HL-60 (cell line): ENCODE measurements at regions not wholly inside any gene's neighbourhood (a gene's known extent, or its start where the extent isn't known, plus 50 kb on each side); places are given as distances from the start of the nearest gene placed in this dataset.
"Not testable (repeated sequence)": the region's sequence is repeated elsewhere in the genome, so short reads cannot be mapped to it uniquely, and the experiment has no call there.

Experiments
- DNase-seq, 2 experiments: peaks; one replicate each; pipeline ENCODE4 v3.0.0-alpha.2; 2010 to 2020; ENCODE audit warnings: low read depth in 1 of 2, low spot score in 1 of 2
- H3K27ac ChIP-seq: fragments of 250-450 bp; sonication (Bioruptor Pico); replicated peaks from 2 replicates; pipeline ENCODE4 v1.5.1; 2020; ENCODE audit warnings: mild to moderate bottlenecking, moderate library complexity
- H3K27me3 ChIP-seq: fragments of 250-450 bp; sonication (Bioruptor Pico); 2 replicates; pipeline ENCODE4 v1.5.1; 2021; ENCODE audit warnings: mild to moderate bottlenecking, moderate library complexity; ENCODE audit not compliant: insufficient read depth, poor library complexity, severe bottlenecking
- H3K4me3 ChIP-seq: replicated peaks from 2 replicates; pipeline ENCODE4 v1.5.1; 2011; ENCODE audit warnings: mild to moderate bottlenecking, control low read depth, low read length; ENCODE audit not compliant: insufficient read depth
- CTCF ChIP-seq: IDR thresholded peaks from one replicate; pipeline ENCODE4 v1.5.1; 2011; ENCODE audit warnings: low read length, control low read depth, inconsistent platforms; ENCODE audit not compliant: insufficient read depth
- GABPA ChIP-seq: IDR thresholded peaks from 2 replicates; pipeline ENCODE4 v1.6.1; 2012; ENCODE audit warnings: low read depth
- POLR2AphosphoS5 ChIP-seq: IDR thresholded peaks from 2 replicates; pipeline ENCODE4 v1.6.1; 2012; ENCODE audit warnings: low read depth
- REST ChIP-seq: IDR thresholded peaks from 2 replicates; pipeline ENCODE4 v1.6.1; 2012; ENCODE audit warnings: low read depth; ENCODE audit not compliant: insufficient replicate concordance
- SPI1 ChIP-seq: IDR thresholded peaks from 2 replicates; pipeline ENCODE4 v1.6.1; 2012; ENCODE audit warnings: low read depth, mild to moderate bottlenecking, borderline replicate concordance

- no peak overlapping the region for H3K27ac ChIP-seq
- H3K4me3 ChIP-seq = no peak overlapping the region
- H3K27me3 ChIP-seq = no peaks in the 10 kb centered on the region
- DNase-seq = no peak
- TF ChIP-seq POLR2AphosphoS5 (no peak), SPI1 (no peak), REST (no peak), GABPA (no peak), CTCF (no peak)
Observed at GRCh38 chr16:75821117-75821516, 94.8 kb upstream of the CPHXL start.

- not testable (repeated sequence) for H3K27ac ChIP-seq, DNase-seq, H3K4me3 ChIP-seq, H3K27me3 ChIP-seq
Observed at GRCh38 chr16:75825750-75826149, 99.5 kb upstream of the CPHXL start.

- H3K27ac ChIP-seq, H3K4me3 ChIP-seq, H3K27me3 ChIP-seq, DNase-seq: not testable (repeated sequence)
Observed at GRCh38 chr16:75827372-75828038, 101.2 kb upstream of the CPHXL start.

- not testable (repeated sequence) for H3K27me3 ChIP-seq, H3K4me3 ChIP-seq, H3K27ac ChIP-seq, DNase-seq
Observed at GRCh38 chr16:75833385-75833784, 107.1 kb upstream of the CPHXL start.

- Histone ChIP-seq H3K27ac (no peak overlapping the region), H3K27me3 (no peaks in the 10 kb centered on the region), H3K4me3 (no peak overlapping the region)
- DNase-seq = no peak
- no peak for TF ChIP-seq SPI1
- no peak for TF ChIP-seq POLR2AphosphoS5
- TF ChIP-seq CTCF = no peak
- TF ChIP-seq GABPA = no peak
- no peak for TF ChIP-seq REST
Observed at GRCh38 chr16:75836347-75837010, 110.2 kb upstream of the CPHXL start.
